ENCODE measurements at regions not wholly inside any gene's neighbourhood (a gene's known extent, or its start where the extent isn't known, plus 50 kb on each side); places are given as distances from the start of the nearest gene placed in this dataset.

DNA sequence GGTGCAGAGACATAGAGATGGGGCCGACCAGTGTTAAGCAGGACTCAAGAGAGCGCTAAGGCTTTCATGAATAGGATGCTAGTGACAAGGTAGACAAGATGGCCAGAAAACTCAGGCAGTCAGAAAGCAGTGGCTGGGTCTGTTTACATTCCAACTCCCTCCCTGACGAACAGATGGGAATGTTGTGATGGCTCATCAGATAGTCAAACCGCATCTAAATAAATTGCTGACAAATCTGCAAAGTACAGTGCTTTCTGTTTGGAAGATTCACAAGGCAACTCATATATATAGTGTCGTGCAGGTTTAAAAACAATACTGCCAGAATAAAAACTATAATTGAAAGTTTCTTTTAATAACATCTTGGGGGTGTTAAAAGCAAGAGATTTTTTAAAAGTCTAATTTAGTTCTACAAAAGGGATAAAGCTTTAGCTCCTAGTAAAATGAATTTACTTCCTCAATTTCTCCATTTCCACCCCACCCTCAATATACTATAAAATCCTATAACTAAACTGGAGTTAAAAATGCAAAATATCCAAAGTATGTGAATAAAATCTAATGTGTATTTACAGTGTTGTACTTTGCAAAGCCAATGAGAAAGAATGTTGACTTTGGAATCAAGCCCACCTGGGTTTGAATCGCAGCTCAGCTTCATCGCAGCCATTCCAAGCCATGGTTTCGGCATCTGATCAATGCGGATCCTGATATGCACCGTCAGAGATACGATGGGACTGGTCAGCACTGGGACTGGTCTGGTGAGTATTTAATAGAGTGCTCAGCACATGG lies 247.3 kb upstream of the PDE10A start:
- no peak for DNase-seq

DNA sequence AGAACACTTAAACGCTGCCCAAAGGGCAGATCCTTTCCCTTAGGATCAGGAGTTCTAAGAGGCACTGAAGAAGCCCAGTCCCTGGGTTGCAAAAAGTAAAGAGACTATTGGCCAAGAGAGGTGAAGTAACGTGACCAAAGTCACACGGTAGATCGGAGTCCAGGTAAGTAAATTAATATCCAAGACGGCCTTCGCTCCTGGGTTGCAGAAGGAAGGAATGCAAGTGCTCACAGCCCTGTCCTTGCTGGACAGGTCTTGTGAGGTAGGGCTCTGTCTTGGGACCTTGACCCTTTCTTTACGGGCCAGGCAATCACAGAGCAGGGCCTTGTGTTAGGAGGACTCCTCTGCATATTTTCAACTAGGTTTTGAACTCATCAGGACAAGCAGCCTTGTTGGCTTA lies 243.7 kb upstream of the PDE10A start:
- no peak for DNase-seq

DNA sequence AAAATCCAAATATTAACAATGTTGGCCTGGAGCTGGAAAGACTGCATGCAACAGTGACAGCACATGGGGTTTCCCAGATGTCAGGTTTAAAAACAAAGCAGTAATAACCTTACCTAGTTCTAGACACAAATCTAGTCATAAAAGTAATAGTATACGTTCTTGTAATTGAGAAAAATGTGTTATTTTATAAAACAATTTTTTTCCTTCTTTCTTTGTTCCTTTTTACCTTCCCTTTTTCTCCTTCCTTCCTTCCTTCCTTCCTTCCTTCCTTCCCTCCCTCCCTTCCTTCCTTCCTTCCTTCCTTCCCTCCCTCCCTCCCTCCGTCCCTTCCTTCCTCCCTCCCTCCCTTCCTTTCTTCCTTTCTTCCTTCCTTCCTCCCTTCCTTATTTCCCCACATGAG lies 242.7 kb upstream of the PDE10A start:
- no peak for DNase-seq

DNA sequence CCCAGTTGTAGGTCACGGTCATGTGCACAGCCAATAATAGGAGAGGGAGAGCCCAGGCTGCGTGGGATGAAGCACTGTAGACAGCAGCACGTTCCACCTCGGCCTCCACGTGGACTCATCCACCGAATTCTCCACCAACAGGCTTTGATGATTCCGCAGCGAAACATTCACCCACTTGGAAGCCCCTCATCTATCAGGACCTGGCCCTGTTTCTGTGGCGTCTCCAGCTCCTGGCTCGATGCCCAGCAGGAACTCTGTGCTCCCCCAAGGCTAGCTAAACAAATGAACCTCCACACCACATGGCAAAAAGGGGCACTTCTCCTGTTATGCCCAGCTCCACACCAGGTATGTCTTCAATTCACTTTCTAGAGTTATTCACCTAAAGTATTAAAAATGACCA lies 237.9 kb upstream of the PDE10A start:
- no peak for DNase-seq

DNA sequence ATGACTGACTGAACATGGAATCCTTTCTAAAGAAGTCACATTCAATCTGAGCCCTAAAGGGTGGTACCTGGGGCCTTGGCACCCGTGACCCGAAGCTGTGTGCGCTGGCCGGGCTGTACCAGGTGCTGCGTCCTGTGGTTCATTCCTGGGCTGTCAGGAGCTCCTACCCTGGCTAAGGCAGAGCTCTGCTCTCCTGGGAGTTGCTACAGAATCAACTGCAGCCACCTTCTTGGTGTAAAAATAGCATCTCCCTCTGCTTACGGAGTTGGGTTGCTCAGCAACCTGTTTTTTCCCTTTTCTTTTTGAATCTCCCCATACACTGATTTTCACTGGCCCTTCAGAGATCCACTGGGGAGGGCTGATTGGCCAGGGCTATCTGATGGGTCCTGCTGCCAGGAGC lies 236.6 kb upstream of the PDE10A start:
- no peak for DNase-seq

DNA sequence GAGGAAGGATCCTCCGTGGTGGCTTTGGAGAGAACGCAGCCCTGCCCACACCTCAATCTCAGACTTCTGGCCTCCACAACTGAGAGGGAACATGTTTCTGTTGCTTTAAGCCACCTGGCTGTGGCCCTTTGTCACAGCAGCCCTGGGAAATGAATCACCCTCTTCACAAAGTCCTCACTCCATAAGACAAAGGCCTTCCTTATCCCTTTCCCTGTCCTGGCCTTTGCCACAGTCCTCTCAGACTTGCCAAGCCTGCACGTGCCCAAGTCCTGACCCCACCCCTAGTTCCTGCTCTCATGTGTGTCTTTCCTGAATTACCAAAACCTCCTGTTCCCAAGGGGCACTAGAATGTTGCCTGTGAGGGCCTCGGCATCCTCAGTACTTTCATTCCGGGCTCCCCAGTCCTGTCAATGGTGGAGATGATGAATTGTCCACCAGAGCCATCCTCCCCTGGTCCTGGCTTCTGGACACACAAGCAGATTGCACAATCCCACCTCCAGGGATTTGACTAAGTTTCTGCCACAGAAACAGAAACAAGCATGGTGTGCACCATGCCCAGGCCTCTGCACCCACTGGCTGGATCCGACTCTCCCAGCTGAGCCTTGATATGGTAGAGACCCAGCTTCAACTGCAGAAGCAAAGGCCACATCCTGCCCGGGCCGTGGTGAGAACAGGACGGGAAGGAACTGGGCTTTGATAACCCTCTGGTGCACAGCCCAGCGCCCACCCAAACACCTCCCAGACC lies 232.6 kb upstream of the PDE10A start:
- no peak for DNase-seq

DNA sequence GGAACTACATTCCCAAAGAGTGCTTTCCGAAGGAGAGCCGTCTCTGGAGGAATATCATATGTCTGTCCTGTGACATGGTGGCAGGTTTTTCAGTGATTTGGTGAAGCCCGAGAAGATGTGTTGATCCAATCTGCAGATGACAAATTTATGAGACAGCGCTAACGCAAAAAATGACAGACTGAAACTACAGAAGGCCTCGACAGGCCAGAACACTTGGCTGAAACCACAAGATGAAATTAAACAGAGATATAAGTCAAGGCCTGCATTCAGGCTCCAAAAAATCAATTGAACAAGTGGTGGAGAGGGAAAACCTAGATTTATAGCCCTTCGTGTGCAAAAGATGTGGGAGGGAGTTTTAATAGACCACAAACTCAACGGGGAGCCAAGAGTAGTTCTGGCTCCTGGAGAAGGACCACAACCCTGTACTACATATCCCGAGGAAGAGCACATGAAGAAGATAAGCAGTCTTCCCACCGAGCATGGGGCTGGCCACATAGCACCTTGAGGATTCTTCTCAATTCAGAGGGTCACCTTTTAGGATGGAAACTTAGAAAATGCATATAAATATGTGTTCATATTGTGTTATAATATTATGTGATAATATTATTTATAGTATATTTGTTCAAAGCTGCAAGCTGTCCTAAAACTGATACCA lies 231.3 kb upstream of the PDE10A start:
- no peak for DNase-seq

DNA sequence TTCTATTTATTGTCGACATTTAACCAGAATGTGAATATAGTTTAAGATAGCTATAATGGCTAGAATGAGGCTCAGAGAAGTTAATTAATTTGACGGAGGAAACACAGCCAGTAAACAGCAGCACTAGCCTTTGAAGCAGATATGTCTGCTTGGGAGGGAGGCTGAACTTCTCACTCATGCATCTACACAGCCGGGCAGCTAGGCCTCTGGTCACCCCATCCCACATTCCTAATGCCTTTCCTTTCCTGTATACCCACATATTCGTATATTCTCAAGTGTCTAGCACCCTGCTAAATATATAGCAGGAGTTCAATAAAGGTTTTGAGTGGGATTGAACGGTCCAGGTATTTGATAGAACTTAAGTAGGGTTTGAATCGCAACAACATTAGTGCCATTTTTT lies 230.4 kb upstream of the PDE10A start:
- DNase-seq: no peak

DNA sequence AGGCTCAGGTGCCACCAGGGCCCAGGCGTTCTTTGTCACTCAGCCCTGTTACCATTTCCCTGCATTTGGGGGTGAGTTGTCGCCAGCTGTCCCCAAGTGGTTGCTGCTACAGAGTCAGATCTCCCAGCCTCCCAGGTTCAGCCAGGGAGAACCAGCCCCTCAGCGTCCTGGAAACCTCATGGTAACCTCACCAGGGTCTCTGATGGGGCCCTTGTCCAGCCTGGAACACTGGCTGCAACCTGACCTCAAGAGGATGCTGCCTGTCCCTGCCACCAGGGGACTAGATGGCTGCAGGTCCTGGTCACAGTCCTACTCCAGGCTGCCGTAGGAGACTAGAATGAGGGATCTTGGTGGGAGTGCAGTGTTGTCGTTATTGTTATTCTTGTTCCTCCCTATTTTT lies 228.3 kb upstream of the PDE10A start:
- no peak for DNase-seq

DNA sequence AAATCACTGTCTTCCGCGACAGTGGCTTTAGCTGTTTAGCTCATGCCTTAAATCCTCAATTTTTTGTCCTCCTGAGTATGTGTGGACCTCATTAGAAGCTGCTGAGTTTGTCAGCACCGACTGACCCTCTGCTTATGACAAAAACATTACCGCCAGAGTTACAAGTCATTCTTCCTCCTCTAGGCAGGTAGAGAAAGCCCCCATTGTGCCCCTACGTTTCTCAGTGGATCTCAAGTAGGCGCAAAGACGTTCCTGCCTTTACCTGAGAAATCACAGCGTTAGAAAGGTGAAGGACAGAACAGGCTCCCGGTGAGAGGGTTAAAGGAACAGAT lies 227.3 kb upstream of the PDE10A start:
- no peak for DNase-seq

DNA sequence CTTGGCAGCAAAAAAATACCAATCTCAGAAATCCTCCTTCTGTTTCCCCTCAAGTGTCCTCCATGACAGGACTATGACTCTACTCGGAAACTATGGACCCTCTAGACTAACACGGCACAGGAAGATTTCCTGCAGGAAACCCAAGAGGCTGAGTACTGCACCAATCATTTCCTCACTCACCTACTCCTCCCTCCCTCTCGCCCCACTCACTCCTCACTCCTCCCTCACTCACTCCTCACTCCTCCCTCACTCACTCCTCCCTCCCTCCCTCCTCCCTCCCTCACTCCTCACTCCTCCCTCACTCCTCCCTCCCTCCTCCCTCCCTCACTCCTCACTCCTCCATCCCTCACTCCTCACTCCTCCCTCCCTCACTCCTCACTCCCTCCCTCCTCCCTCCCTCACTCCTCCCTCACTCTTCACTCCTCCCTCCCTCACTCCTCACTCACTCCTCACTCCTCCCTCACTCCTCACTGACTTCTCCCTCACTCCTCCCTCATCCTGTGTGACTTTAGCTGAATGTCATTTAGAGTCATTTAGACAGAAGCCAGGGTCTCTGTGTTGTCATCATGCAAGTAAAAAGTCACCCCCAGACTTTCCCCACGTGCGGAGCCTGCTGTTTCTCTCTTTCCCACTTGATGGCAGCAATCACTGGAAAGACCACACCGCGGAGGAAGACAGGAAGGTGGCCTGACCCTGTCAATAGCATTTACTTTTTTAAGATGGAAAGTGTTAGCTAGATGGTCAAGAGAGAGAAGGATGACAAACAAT lies 226.8 kb upstream of the PDE10A start:
- no peak for DNase-seq

DNA sequence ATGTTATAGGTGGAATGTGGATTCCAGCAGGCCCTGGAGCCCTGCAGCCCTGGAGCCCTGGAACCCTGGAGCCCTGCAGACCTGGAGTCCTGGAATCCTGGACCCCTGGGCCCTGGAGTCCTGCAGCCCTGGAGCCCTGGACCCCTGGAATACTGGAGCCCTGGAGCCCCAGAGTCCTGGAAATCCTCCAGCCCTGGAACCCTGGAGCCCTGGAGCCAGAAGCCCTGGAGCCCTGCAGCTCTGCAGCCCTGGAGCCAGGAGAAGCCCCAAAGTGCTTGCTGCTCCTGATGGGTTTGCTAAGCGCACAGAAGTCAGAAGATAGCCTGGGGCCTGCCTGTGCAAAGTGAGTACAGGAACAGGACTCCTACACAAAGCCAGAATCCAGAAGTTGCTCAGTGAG lies 223.1 kb upstream of the PDE10A start:
- DNase-seq: no peak

DNA sequence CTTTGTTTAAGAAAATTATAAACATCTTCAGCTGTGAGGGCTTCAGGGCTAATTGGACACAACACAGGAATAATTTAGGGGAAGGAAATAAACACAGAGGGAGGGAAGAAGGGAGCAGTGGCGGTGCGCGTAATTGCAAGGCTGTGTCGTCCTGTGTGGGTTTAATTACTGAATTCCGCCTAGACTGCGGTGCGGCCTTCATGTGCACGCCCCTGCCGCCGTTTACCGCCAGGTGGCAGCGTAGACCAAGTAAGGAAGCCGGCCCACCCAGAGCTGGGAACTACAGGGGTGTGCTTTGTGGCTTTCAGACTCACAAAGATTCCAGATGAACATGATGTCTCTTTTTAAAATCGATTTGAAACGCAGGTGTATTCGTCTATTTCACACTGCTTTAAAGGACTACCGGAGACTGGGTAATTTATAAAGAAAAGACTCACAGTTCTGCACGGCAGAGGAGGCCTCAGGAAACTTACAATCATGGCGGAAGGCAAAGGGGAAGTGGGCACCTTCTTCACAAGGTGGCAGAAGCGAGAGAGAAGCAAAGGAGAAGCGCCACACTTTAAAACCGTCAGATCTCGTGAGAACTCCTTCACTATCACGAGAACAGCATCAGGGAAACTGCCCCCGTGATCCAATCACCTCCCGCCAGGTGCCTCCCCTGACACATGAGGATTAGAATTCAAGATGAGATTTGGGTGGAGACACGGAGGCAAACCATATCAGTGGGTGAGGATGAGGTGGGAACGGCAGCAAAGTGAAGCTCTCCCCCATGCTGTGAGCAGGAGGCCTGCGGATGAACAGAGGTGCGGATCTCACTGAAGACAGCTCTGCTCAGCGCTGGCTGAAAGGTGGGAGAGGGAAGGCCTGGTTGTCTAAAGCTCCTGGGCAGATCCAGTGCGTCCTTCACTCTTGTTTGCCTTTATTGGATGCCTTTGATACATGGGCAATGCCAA lies 222.0 kb upstream of the PDE10A start:
- peak; percentile 71 for DNase-seq

DNA sequence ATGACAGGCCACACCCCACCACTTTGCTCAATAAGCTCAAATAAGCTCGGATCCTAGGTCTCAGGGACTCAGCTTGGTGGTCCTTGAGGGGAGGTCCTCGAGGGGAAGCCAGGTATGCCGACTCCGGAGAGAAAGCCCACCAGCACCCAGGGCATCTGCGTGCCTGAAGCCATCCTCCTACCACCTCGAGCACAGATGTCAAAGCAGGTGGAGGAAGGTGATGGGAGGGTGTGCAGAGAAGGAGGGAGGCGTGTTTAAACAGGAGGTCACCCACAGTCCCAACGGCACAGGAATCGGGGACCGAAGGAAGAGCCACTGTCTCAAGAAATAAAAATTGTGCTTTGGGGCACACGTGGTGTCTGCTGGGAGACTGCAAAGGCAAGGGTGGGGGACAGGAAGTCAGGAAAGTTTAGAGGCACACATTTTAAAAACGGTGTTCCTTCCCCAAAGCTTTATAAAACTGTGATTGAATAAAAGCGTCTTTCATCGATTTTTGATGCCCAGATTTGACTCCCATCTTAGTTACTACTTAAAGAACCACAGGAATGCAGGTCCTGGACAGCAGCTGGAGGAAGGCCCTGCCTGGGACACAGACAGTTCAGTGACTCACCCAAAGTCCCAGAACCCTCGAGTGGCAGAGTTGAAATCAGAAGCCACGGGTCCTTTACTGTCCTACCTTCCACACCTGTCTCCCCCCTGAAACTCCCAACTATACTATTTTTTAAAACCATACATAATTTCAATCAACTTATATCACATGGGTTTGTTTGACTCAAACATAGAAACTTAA lies 221.0 kb upstream of the PDE10A start:
- DNase-seq: no peak

DNA sequence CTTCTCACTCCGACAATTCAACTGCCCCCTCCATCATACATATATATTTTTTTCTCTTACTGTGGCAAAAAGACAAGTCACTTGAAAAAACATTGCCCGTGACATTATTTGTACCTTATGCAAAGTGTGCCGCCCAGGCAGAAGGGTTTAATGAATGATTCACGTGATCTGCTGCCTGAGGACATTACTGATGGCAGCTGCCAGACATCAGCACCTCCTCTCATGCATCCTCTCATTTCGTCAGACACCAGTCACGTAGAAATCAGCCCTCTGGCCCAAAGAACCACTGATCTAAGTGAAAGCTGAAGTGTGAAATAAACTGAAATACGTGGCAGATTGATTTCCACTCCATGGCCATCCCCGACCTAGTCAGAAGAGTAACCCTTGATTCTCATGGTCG lies 218.8 kb upstream of the PDE10A start:
- no peak for DNase-seq

DNA sequence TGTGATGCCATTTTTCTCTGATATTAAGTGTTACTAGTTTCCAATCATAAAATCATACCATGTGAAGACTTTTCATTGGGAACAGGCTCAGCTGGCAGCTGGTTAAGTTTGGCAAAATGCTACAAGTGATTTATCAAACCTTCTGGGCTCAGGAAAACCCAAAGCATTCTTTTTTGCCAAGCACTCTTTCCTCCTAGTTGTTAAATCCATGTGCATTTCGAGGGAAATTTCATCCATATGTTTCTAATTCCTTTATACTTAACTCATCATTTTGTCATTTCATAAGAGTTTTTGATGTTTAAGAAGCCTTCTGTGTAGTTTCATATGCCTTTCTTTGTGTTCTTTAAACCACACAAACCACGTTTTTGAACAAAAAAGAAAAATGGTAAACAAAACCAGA lies 217.6 kb upstream of the PDE10A start:
- DNase-seq: no peak

DNA sequence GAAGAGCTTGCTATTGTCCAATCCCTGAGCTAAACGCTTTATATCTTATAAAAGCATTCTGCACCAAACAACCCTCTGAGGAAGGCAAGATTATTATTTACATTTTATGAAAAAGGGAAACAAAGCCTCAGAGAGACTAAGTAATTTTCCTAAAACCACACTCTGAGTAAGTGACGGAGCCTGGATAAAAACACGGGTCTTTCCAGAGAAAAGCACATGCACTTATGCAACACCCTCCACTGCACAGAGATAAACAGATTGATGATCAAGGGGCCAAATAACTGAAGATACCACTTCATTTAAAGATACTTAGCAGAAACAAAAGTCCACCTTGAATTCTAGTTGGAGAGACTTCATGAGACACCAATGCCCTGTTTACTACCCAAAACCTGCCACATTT lies 214.7 kb upstream of the PDE10A start:
- no peak for DNase-seq

DNA sequence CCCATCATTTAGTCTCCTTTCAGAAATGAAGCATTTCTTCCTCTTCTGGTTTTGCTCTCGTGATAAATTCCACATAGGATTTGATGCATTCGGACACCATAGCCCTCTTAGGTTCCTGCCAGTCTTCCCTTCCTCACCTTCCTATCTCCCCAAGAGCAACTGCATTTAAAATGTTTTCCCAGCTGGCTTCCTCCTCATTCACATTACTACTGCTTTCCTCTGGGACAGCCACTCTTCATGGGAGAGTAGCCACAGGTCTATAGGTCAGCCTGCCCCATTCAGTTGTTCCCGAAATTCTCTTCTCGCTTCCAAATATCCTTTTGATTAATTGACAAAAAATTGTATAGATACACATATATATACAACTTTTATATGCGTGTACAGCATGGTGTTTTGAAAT lies 214.2 kb upstream of the PDE10A start:
- DNase-seq: no peak

DNA sequence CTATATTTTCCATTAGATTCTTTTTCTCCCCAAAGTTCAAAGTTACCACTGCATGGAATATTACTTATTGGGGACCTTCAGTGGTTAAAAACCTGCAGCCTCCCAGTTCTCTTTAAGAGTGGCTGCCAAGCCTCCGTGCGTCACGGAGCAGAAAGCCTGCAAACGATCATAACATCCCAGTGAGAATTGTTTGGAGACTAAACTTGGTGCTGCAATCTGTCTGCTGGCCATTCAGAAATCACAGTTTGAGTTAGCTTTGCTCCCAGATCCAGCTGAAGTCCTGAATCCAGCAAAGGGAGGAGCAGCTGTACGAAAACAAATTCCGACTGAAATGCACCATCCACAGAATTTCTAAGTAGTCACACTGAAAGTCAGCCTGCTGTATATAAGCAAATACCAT lies 213.5 kb upstream of the PDE10A start:
- no peak for DNase-seq

DNA sequence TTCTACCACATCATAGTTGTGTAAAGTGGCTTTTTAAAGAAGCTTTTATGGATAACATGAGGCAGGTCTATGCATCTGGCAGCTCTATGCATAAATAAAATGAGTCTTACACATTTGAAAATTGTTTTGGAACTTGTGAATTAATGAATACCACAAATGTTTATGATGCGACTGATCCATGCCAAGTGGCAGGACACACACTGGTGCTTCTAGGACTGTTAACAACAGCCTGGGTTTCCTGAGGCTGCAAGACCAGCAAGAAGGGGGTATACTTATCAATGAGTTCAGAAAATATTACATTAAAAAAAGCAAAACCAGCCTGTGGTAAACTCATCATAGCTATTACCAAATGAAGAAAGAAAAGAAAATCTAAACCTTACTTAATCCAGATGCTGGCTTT lies 212.9 kb upstream of the PDE10A start:
- DNase-seq: no peak

DNA sequence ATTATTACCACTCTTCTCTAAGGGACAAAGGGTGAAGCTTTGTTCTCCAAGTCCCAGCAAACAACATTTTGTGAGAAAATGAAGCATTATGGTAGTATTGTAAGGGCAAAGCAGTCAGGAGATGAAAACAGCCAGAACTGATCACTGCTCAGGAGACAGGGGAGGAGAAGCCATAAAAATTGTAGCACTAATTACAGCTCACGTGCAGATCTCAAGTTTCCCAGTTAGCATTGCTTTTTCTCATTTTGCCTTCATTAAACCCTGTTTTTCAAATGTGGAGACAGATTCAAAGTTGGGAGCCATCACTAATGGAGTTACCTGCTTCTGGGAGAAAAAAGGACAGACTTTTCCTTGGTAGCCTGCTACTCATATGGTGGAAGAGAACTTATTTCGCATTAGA lies 210.9 kb upstream of the PDE10A start:
- DNase-seq: no peak

Measured in occipital lobe (tissue), 1 donor.